ENCODE measurements at regions not wholly inside any gene's neighbourhood (a gene's known extent, or its start where the extent isn't known, plus 50 kb on each side); places are given as distances from the start of the nearest gene placed in this dataset.

DNA sequence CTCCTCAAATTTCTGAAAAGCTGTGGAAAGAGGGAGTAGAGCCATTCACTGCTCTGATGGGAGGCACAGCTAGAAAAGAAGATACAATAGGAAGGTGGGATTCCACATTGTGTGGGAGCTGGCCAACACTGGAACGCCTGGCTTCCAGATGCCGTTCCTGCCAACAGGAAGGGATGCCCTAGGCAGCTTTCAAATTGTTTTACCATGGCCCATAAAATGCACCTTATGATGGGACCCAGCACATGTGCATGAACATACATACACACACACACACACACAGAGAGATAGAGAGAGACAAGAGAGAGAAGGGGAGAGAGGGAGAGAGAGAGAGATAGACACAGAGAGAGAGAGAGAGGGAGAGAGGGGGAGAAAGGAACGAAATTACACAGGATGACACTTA, 86.1 kb upstream of the BZW1 start:
- TF ChIP-seq, protein P1, sequence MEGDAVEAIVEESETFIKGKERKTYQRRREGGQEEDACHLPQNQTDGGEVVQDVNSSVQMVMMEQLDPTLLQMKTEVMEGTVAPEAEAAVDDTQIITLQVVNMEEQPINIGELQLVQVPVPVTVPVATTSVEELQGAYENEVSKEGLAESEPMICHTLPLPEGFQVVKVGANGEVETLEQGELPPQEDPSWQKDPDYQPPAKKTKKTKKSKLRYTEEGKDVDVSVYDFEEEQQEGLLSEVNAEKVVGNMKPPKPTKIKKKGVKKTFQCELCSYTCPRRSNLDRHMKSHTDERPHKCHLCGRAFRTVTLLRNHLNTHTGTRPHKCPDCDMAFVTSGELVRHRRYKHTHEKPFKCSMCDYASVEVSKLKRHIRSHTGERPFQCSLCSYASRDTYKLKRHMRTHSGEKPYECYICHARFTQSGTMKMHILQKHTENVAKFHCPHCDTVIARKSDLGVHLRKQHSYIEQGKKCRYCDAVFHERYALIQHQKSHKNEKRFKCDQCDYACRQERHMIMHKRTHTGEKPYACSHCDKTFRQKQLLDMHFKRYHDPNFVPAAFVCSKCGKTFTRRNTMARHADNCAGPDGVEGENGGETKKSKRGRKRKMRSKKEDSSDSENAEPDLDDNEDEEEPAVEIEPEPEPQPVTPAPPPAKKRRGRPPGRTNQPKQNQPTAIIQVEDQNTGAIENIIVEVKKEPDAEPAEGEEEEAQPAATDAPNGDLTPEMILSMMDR (conservative IDR thresholded peaks at IDR 0.05): no peak
- Mint-ChIP-seq H3K27ac (no peak overlapping the region), H3K4me3 (no peak overlapping the region), H3K9me3 (no peaks in the 10 kb centered on the region), H3K36me3 (no peaks in the 10 kb centered on the region), H3K4me1 (ENCODE audit: unreplicated experiment) (no peaks in the 10 kb centered on the region), H3K27me3 (peaks cover 47% of the 10 kb centered on the region)
- DNase-seq (ENCODE audit: extremely low spot score, unreplicated experiment): no peak

DNA sequence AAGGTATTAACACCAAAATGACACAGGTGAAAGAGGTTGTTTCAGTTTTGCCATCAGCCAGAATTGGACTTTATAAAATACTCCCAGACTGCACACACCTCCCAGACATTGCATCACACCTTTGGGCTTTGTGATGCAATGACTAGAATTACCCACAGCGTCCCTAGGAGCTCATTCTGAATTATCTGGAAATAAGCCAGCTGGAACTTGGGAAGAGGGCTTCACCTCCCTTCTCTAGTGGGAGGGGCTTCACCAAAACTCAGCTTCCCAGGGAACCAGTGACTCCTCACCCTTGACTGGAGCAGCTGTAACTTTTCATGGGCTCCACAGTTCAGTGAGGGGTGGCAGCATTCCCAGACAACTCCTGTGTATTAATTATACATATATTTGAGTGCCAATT, 83.1 kb upstream of the BZW1 start:
- Mint-ChIP-seq H3K4me1 (ENCODE audit: unreplicated experiment) (no peaks in the 10 kb centered on the region), H3K27me3 (peaks cover 59% of the 10 kb centered on the region), H3K27ac (no peak overlapping the region), H3K9me3 (no peaks in the 10 kb centered on the region), H3K36me3 (no peaks in the 10 kb centered on the region), H3K4me3 (no peak overlapping the region)
- DNase-seq (ENCODE audit: extremely low spot score, unreplicated experiment): no peak
- TF ChIP-seq, protein P1 (conservative IDR thresholded peaks at IDR 0.05): no peak

DNA sequence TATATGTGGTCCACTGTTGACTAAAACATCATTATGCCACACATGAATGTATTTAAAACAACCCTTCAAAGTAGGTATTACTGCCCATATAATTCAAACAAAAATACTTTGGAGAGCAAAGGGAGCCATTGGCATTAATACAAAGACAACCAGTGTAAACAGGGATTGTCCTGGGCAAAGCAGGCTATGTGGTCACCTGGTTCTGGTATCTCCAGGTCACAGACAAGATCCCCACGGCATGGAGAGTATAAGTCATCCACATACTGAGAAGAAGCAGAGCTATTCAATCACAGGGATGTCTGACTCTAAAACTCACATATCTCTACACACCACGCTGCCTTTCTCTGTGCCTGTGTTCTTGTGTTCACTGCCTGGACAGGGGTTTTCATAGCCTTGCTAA, 81.4 kb upstream of the BZW1 start:
- Mint-ChIP-seq H3K36me3 (no peaks in the 10 kb centered on the region), H3K27me3 (peaks cover 55% of the 10 kb centered on the region), H3K27ac (no peak overlapping the region), H3K4me3 (no peak overlapping the region), H3K9me3 (no peaks in the 10 kb centered on the region), H3K4me1 (ENCODE audit: unreplicated experiment) (no peaks in the 10 kb centered on the region)
- TF ChIP-seq, protein P1 (conservative IDR thresholded peaks at IDR 0.05): no peak
- DNase-seq (ENCODE audit: extremely low spot score, unreplicated experiment): no peak

DNA sequence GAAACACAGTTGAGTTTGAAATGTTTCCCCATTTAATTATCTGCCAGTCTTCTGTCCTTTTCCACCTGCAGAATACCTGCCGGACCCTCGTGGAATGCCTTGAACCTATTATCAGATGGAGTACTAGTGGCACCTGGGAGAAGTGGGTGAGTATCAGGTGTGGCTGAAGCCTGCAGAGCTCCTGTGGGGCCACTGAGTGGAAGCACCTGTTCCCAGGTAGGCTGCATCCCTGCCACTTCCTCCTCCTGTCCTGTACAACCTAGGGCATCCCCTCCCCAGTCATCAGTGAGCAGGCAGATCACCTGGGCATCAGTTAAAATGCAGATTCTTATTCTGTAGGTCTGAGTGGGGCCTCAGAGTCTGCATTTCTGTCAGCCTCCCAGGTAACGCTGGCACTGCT, 80.8 kb upstream of the BZW1 start:
- Mint-ChIP-seq H3K27ac (no peak overlapping the region), H3K27me3 (peaks cover 49% of the 10 kb centered on the region), H3K9me3 (no peaks in the 10 kb centered on the region), H3K36me3 (no peaks in the 10 kb centered on the region), H3K4me1 (ENCODE audit: unreplicated experiment) (peaks cover 5% of the 10 kb centered on the region), H3K4me3 (no peak overlapping the region)
- DNase-seq (ENCODE audit: extremely low spot score, unreplicated experiment): no peak
- TF ChIP-seq, protein P1 (conservative IDR thresholded peaks at IDR 0.05): no peak

DNA sequence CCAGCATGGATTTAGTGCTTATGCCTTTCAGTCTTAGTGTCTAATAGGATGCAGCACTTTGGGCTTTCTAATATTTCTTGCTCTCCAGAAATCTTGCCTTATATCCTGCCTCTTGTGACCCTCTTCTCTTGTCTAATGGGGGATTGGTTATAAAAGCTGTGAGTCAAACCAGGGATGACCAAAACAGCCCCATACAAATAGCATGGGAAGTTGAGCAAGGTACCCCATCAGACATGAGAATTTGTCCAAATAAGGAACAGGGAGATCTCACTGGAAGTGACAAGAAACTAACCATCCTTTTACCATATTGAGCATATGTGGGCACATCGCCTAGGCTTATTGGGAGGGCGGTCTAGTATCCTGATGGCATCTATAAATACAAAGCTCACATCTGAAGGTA, 78.8 kb upstream of the BZW1 start:
- Mint-ChIP-seq H3K27ac (no peak overlapping the region), H3K9me3 (no peaks in the 10 kb centered on the region), H3K4me1 (ENCODE audit: unreplicated experiment) (peaks cover 19% of the 10 kb centered on the region), H3K36me3 (no peaks in the 10 kb centered on the region), H3K27me3 (peaks cover 32% of the 10 kb centered on the region), H3K4me3 (no peak overlapping the region)
- DNase-seq (ENCODE audit: extremely low spot score, unreplicated experiment): no peak
- TF ChIP-seq, protein P1 (conservative IDR thresholded peaks at IDR 0.05): no peak

DNA sequence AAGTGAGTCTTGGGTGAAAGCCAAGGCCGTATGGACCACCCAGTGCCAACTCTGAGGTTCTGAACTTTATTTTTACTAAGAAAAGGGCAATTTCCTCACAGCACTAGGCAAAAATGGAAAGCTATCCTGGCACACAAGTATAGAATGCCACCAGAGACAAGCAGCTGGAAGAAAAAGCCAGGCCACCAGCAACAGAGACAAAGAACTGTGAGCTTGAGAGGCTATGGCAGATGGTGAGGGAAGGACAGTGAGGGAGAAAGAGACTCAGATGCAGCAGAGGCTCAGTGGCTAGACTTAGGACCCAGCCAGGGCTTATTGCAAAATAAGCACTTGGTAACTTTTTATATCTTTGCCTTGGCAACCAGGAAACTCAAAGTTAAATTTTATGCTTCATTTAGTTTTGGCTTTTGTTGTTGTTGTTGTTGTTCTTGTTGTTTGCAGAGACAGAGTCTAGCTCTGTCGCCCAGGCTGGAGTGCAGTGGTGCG, 78.0 kb upstream of the BZW1 start:
- no peak for DNase-seq (ENCODE audit: extremely low spot score, unreplicated experiment)
- Mint-ChIP-seq H3K36me3 (no peaks in the 10 kb centered on the region), H3K4me3 (no peak overlapping the region), H3K27me3 (peaks cover 31% of the 10 kb centered on the region), H3K9me3 (no peaks in the 10 kb centered on the region), H3K4me1 (ENCODE audit: unreplicated experiment) (peaks cover 19% of the 10 kb centered on the region), H3K27ac (no peak overlapping the region)
- TF ChIP-seq, protein P1 (conservative IDR thresholded peaks at IDR 0.05): no peak
